Subcutaneous abdominal adipose tissue (tissue), 5 donors: ENCODE measurements at regions not wholly inside any gene's neighbourhood (a gene's known extent, or its start where the extent isn't known, plus 50 kb on each side); places are given as distances from the start of the nearest gene placed in this dataset.

Source experiments
- H3K27ac ChIP-seq: one replicate; pipeline ENCODE4 v1.7.0; 2013; ENCODE audit warnings: low read depth, mild to moderate bottlenecking, inconsistent platforms, low read length, moderate library complexity
- H3K27me3 ChIP-seq, 5 donors: one replicate each; pipeline ENCODE4 v1.7.0; 2013; ENCODE audit warnings: low read length in 5 of 5, inconsistent platforms in 1 of 5; ENCODE audit not compliant: control insufficient read depth in 5 of 5, insufficient read depth in 4 of 5
- H3K36me3 ChIP-seq, 5 donors: one replicate each; pipeline ENCODE4 v1.7.0; 2013; ENCODE audit warnings: low read length in 5 of 5; ENCODE audit not compliant: control insufficient read depth in 5 of 5, insufficient read depth in 5 of 5
- H3K4me1 ChIP-seq, 5 donors: one replicate each; pipeline ENCODE4 v1.7.0; 2013; ENCODE audit warnings: low read length in 5 of 5, mild to moderate bottlenecking in 3 of 5, moderate library complexity in 1 of 5; ENCODE audit not compliant: control insufficient read depth in 5 of 5, insufficient read depth in 5 of 5
- H3K4me3 ChIP-seq, 5 donors: one replicate each; pipeline ENCODE4 v1.7.0; 2013; ENCODE audit warnings: low read length in 5 of 5, low read depth in 1 of 5
- H3K9ac ChIP-seq, 5 donors: one replicate each; pipeline ENCODE4 v1.7.0; 2013; ENCODE audit warnings: low read length in 5 of 5, mild to moderate bottlenecking in 4 of 5, moderate library complexity in 3 of 5
- H3K9me3 ChIP-seq, 5 donors: one replicate each; pipeline ENCODE4 v1.7.0; 2013; ENCODE audit warnings: low read length in 5 of 5; ENCODE audit not compliant: control insufficient read depth in 5 of 5
- donor health status: healthy.
- donor health status: healthy.
- donor health status: healthy.
- donor health status: healthy.
- donor health status: healthy.

- Histone ChIP-seq H3K9ac (no peak overlapping the region), H3K36me3 (no peaks in the 10 kb centered on the region), H3K4me1 (no peaks in the 10 kb centered on the region), H3K27me3 (peaks cover 11 to 62% (median 33%) of the 10 kb centered on the region in 5 donors), H3K4me3 (no peak overlapping the region), H3K9me3 (no peaks in the 10 kb centered on the region), H3K27ac (no peak overlapping the region)
Measured at GRCh38 chr1:17915511-17916197, 160.5 kb downstream of the ACTL8 start.

- H3K27ac ChIP-seq = no peak overlapping the region
- no peaks in the 10 kb centered on the region for H3K36me3 ChIP-seq
- no peak overlapping the region for H3K4me3 ChIP-seq
- H3K9me3 ChIP-seq = no peaks in the 10 kb centered on the region
- no peaks in the 10 kb centered on the region for H3K4me1 ChIP-seq
- no peak overlapping the region for H3K9ac ChIP-seq
- H3K27me3 ChIP-seq = peaks cover 16 to 68% (median 34%) of the 10 kb centered on the region in 5 donors
Measured at GRCh38 chr1:17916702-17917101, 161.6 kb downstream of the ACTL8 start.

- H3K4me1 ChIP-seq = no peaks in the 10 kb centered on the region
- no peak overlapping the region for H3K27ac ChIP-seq
- H3K27me3 ChIP-seq = peaks cover 16 to 65% (median 33%) of the 10 kb centered on the region in 5 donors
- no peak overlapping the region for H3K9ac ChIP-seq
- no peak overlapping the region for H3K4me3 ChIP-seq
- no peaks in the 10 kb centered on the region for H3K36me3 ChIP-seq
- peaks cover 0 to 2% (median 0%) of the 10 kb centered on the region in 5 donors for H3K9me3 ChIP-seq
Measured at GRCh38 chr1:17919525-17920439, 164.6 kb downstream of the ACTL8 start.

GRCh38 chr1:17920881-17921640, 165.9 kb downstream of the ACTL8 start:
- Histone ChIP-seq H3K9ac (no peak overlapping the region), H3K9me3 (peaks cover 0 to 2% (median 0%) of the 10 kb centered on the region in 5 donors), H3K4me3 (no peak overlapping the region), H3K27me3 (peaks cover 13 to 60% (median 31%) of the 10 kb centered on the region in 5 donors), H3K36me3 (no peaks in the 10 kb centered on the region), H3K27ac (no peak overlapping the region), H3K4me1 (no peaks in the 10 kb centered on the region)

GRCh38 chr1:17922833-17923232, 167.7 kb downstream of the ACTL8 start:
- Histone ChIP-seq H3K27me3 (peaks cover 9 to 58% (median 37%) of the 10 kb centered on the region in 5 donors), H3K4me3 (no peak overlapping the region), H3K9me3 (peaks cover 0 to 2% (median 0%) of the 10 kb centered on the region in 5 donors), H3K27ac (no peak overlapping the region), H3K36me3 (no peaks in the 10 kb centered on the region), H3K4me1 (no peaks in the 10 kb centered on the region), H3K9ac (no peak overlapping the region)

GRCh38 chr1:17923666-17924065, 168.5 kb downstream of the ACTL8 start:
- Histone ChIP-seq H3K4me1 (no peaks in the 10 kb centered on the region), H3K36me3 (no peaks in the 10 kb centered on the region), H3K27me3 (peaks cover 9 to 57% (median 40%) of the 10 kb centered on the region in 5 donors), H3K9ac (no peak overlapping the region), H3K27ac (no peak overlapping the region), H3K4me3 (no peak overlapping the region), H3K9me3 (peaks cover 0 to 2% (median 0%) of the 10 kb centered on the region in 5 donors)

- Histone ChIP-seq H3K36me3 (no peaks in the 10 kb centered on the region), H3K27ac (no peak overlapping the region), H3K4me3 (no peak overlapping the region), H3K27me3 (peaks cover 13 to 62% (median 35%) of the 10 kb centered on the region in 5 donors), H3K9ac (no peak overlapping the region), H3K9me3 (peaks cover 0 to 2% (median 0%) of the 10 kb centered on the region in 5 donors), H3K4me1 (no peaks in the 10 kb centered on the region)
Measured at GRCh38 chr1:17924578-17924977, 169.4 kb downstream of the ACTL8 start.

GRCh38 chr1:17925290-17926237, 170.4 kb downstream of the ACTL8 start:
- no peak overlapping the region for H3K9ac ChIP-seq
- H3K36me3 ChIP-seq = no peaks in the 10 kb centered on the region
- peaks cover 17 to 67% (median 34%) of the 10 kb centered on the region in 5 donors for H3K27me3 ChIP-seq
- H3K4me3 ChIP-seq = no peak overlapping the region
- H3K27ac ChIP-seq = no peak overlapping the region
- no peaks in the 10 kb centered on the region for H3K4me1 ChIP-seq
- H3K9me3 ChIP-seq = peaks cover 0 to 2% (median 0%) of the 10 kb centered on the region in 5 donors

GRCh38 chr1:17926906-17927305, 171.8 kb downstream of the ACTL8 start:
- Histone ChIP-seq H3K36me3 (no peaks in the 10 kb centered on the region), H3K4me1 (no peaks in the 10 kb centered on the region), H3K4me3 (no peak overlapping the region), H3K27me3 (peaks cover 12 to 63% (median 41%) of the 10 kb centered on the region in 5 donors), H3K9ac (no peak overlapping the region), H3K9me3 (peaks cover 0 to 2% (median under 1%) of the 10 kb centered on the region in 5 donors), H3K27ac (no peak overlapping the region)
